ENCODE measurements at regions not wholly inside any gene's neighbourhood (a gene's known extent, or its start where the extent isn't known, plus 50 kb on each side); places are given as distances from the start of the nearest gene placed in this dataset.

DNA sequence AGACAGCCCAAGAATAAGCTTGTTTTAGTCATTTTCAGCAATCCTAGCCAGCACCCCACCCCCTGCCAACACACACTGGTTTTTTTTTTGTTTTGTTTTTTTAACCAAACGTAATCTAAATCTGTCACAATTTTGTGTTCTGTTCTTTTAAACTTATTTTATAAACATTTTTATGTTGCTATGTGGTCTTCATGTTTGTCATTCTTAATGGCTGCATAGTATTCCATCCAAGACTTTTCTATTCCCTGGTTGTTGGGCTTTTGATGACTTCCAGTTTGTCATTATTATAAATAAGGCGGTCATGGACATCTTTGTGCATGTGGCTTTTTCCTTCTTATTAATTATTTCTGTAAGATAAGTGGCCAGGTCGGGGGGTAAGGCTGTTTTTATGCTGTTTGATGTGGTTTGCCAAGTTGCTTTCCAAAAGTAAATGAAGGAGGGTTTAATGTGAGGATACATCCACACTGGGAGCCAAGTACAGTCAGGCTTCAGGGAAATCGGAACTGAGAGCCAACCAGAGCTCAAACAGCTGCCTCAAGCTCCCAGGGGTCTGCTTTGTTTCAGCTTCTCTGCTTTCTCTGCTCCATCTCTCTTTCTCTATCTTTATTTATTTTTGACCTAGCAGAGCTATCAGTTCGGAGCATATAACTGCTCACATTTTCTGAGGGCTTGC is 125.8 kb downstream of the VEGFA start:
- Histone ChIP-seq H2AFZ (ENCODE audit: low read depth, low read length, poor library complexity, severe bottlenecking) (no peak overlapping the region), H3K27me3 (ENCODE audit: insufficient read depth, low read length) (no peaks in the 10 kb centered on the region), H3K79me2 (ENCODE audit: insufficient read depth, low read length) (no peaks in the 10 kb centered on the region), H3K4me3 (replicated peaks in 1 of 2; ENCODE audit: low read depth in 1 of 2, low read length in 2 of 2) (no peak overlapping the region), H3K36me3 (ENCODE audit: control insufficient read depth in 1 of 2, insufficient read depth in 2 of 2, low read length in 2 of 2) (no peaks in the 10 kb centered on the region), H3K27ac (ENCODE audit: low read depth, low read length) (no peak overlapping the region), H3K9me3 (ENCODE audit: control insufficient read depth in 1 of 2, insufficient read depth in 1 of 2, low read depth in 1 of 2, low read length in 2 of 2) (no peaks in the 10 kb centered on the region), H3K9ac (ENCODE audit: low read length) (no peak overlapping the region), H4K20me1 (ENCODE audit: insufficient read depth) (no peaks in the 10 kb centered on the region), H3K9me2 (ENCODE audit: insufficient read depth) (no peaks in the 10 kb centered on the region), H3K4me1 (ENCODE audit: control insufficient read depth in 1 of 2, insufficient read depth in 2 of 2, low read length in 2 of 2) (no peaks in the 10 kb centered on the region), H3K4me2 (ENCODE audit: low read length) (no peak overlapping the region)
- POLR2A ChIA-PET, result no interaction called here
- no TSS peak for BruUV-seq (replicated peaks)
- DNase-seq (ENCODE audit: low read depth, low spot score), result no peak
- intact Hi-C loops (cut with micrococcal nuclease), result no loop called here
- CTCF ChIA-PET, result no interaction called here
- no peak for ATAC-seq
- RAD21 ChIA-PET (ENCODE audit: low non-redundant PET in 1 of 2, low total read pairs in 2 of 2, uncharacterized antibody in 2 of 2, unreplicated experiment in 2 of 2), result no interaction called here
- TF ChIP-seq ZFX (IDR thresholded peaks at IDR 0.05) (no peak), POLR2AphosphoS5 (IDR thresholded peaks at IDR 0.05; ENCODE audit: low read depth, low read length) (no peak), JUND (IDR thresholded peaks at IDR 0.05) (no peak), SRF (IDR thresholded peaks at IDR 0.05; ENCODE audit: low read depth) (no peak), EZH2phosphoT487 (IDR thresholded peaks at IDR 0.05; ENCODE audit: borderline replicate concordance) (no peak), EGR1 (IDR thresholded peaks at IDR 0.05; ENCODE audit: low read depth) (no peak), CBX3 (IDR thresholded peaks at IDR 0.05; ENCODE audit: low read depth) (no peak), FOSL1 (IDR thresholded peaks at IDR 0.05; ENCODE audit: low read depth) (no peak), CEBPB (IDR thresholded peaks at IDR 0.05; ENCODE audit: low read depth) (no peak), SP1 (IDR thresholded peaks at IDR 0.05; ENCODE audit: low read depth) (no peak), ELF1 (IDR thresholded peaks at IDR 0.05; ENCODE audit: borderline replicate concordance, low read depth) (no peak), TCF7L2 (IDR thresholded peaks at IDR 0.05; ENCODE audit: borderline replicate concordance, extremely low read depth, insufficient read depth, insufficient read length) (no peak), SIN3A (IDR thresholded peaks at IDR 0.05; ENCODE audit: low read depth) (no peak)
- TF ChIP-seq, protein P1, sequence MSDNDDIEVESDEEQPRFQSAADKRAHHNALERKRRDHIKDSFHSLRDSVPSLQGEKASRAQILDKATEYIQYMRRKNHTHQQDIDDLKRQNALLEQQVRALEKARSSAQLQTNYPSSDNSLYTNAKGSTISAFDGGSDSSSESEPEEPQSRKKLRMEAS (IDR thresholded peaks at IDR 0.05), result no peak
- TF ChIP-seq, protein P2, sequence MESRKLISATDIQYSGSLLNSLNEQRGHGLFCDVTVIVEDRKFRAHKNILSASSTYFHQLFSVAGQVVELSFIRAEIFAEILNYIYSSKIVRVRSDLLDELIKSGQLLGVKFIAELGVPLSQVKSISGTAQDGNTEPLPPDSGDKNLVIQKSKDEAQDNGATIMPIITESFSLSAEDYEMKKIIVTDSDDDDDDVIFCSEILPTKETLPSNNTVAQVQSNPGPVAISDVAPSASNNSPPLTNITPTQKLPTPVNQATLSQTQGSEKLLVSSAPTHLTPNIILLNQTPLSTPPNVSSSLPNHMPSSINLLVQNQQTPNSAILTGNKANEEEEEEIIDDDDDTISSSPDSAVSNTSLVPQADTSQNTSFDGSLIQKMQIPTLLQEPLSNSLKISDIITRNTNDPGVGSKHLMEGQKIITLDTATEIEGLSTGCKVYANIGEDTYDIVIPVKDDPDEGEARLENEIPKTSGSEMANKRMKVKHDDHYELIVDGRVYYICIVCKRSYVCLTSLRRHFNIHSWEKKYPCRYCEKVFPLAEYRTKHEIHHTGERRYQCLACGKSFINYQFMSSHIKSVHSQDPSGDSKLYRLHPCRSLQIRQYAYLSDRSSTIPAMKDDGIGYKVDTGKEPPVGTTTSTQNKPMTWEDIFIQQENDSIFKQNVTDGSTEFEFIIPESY (IDR thresholded peaks at IDR 0.05; ENCODE audit: extremely low read depth, insufficient replicate concordance, low read length), result no peak

Data from HCT116 (cell line).